Neutrophil (primary cell): ENCODE measurements at regions not wholly inside any gene's neighbourhood (a gene's known extent, or its start where the extent isn't known, plus 50 kb on each side); places are given as distances from the start of the nearest gene placed in this dataset.
"Not testable (repeated sequence)": the region's sequence is repeated elsewhere in the genome, so short reads cannot be mapped to it uniquely, and the experiment has no call there.

Experiments
- H3K27ac ChIP-seq: fragments of 200-600 bp; sonication (generic); 2 replicates; pipeline ENCODE4 v1.5.1; 2016; ENCODE audit warnings: mild to moderate bottlenecking, moderate library complexity
- H3K27me3 ChIP-seq: fragments of 200-600 bp; sonication (generic); 2 replicates; pipeline ENCODE4 v1.6.0; 2016; ENCODE audit warnings: mild to moderate bottlenecking
- H3K36me3 ChIP-seq: fragments of 200-600 bp; sonication (generic); 2 replicates; pipeline ENCODE4 v1.5.1; 2017
- H3K4me1 ChIP-seq, 2 experiments: fragments of 200-600 bp in 1 of 2; sonication (generic) in 1 of 2; 1 replicate in 1 of 2; 2 replicates in 1 of 2; pipeline versions ENCODE4 v1.5.1 to v1.6.1; 2013 to 2016; ENCODE audit warnings: low read depth in 1 of 2, low read length in 1 of 2, mild to moderate bottlenecking in 1 of 2, moderate library complexity in 1 of 2; ENCODE audit not compliant: control insufficient read depth in 1 of 2, insufficient read depth in 1 of 2
- H3K4me3 ChIP-seq, 2 experiments: fragments of 200-600 bp in 1 of 2; sonication (generic) in 1 of 2; 1 replicate in 1 of 2; 2 replicates in 1 of 2; pipeline ENCODE4 v1.5.1; 2013 to 2016; ENCODE audit warnings: low read depth in 1 of 2, low read length in 1 of 2, mild to moderate bottlenecking in 1 of 2, moderate library complexity in 1 of 2
- H3K9me3 ChIP-seq: fragments of 200-600 bp; sonication (generic); 2 replicates; pipeline ENCODE4 v1.5.1; 2016
- CTCF ChIP-seq: fragments of 200-600 bp; sonication (generic); IDR thresholded peaks from 2 replicates; pipeline ENCODE4 v1.5.1; 2016; ENCODE audit warnings: antibody characterized with exemption

- Histone ChIP-seq H3K4me3 (no peak overlapping the region), H3K27me3 (no peaks in the 10 kb centered on the region), H3K4me1 (no peaks in the 10 kb centered on the region), H3K27ac (no peak overlapping the region), H3K36me3 (no peaks in the 10 kb centered on the region), H3K9me3 (no peaks in the 10 kb centered on the region)
- TF ChIP-seq CTCF = no peak
Measured at GRCh38 chr1:73859227-73859626, 338.7 kb downstream of the LRRIQ3 start.

- Histone ChIP-seq H3K9me3 (no peaks in the 10 kb centered on the region), H3K36me3 (no peaks in the 10 kb centered on the region), H3K27me3 (no peaks in the 10 kb centered on the region), H3K27ac (no peak overlapping the region), H3K4me1 (no peaks in the 10 kb centered on the region), H3K4me3 (no peak overlapping the region)
- no peak for TF ChIP-seq CTCF
Measured at GRCh38 chr1:73854527-73854926, 343.4 kb downstream of the LRRIQ3 start.

GRCh38 chr1:73842436-73842835 is 355.5 kb downstream of the LRRIQ3 start:
- Histone ChIP-seq H3K27ac (no peak overlapping the region), H3K27me3 (no peaks in the 10 kb centered on the region), H3K4me3 (no peak overlapping the region), H3K4me1 (no peaks in the 10 kb centered on the region), H3K36me3 (no peaks in the 10 kb centered on the region), H3K9me3 (no peaks in the 10 kb centered on the region)
- no peak for TF ChIP-seq CTCF

GRCh38 chr1:73839922-73840321 is 358.1 kb downstream of the LRRIQ3 start:
- no peaks in the 10 kb centered on the region for H3K4me1 ChIP-seq
- H3K27ac ChIP-seq = no peak overlapping the region
- no peaks in the 10 kb centered on the region for H3K36me3 ChIP-seq
- H3K27me3 ChIP-seq = no peaks in the 10 kb centered on the region
- no peak for TF ChIP-seq CTCF
- H3K4me3 ChIP-seq = no peak overlapping the region
- no peaks in the 10 kb centered on the region for H3K9me3 ChIP-seq

- TF ChIP-seq CTCF = no peak
- no peaks in the 10 kb centered on the region for H3K4me1 ChIP-seq
- H3K36me3 ChIP-seq = no peaks in the 10 kb centered on the region
- no peaks in the 10 kb centered on the region for H3K27me3 ChIP-seq
- no peak overlapping the region for H3K27ac ChIP-seq
- no peak overlapping the region for H3K4me3 ChIP-seq
- no peaks in the 10 kb centered on the region for H3K9me3 ChIP-seq
Measured at GRCh38 chr1:73832276-73833181, 365.4 kb downstream of the LRRIQ3 start.

GRCh38 chr1:73827283-73827682 is 370.7 kb downstream of the LRRIQ3 start:
- not testable (repeated sequence) for H3K27me3 ChIP-seq, H3K9me3 ChIP-seq, H3K4me1 ChIP-seq

More at GRCh38 chr1:73827283-73827682, 370.7 kb downstream of the LRRIQ3 start:
- H3K27ac ChIP-seq, H3K36me3 ChIP-seq, H3K4me3 ChIP-seq: not testable (repeated sequence)
